ENCODE measurements at regions not wholly inside any gene's neighbourhood (a gene's known extent, or its start where the extent isn't known, plus 50 kb on each side); places are given as distances from the start of the nearest gene placed in this dataset.

DNA sequence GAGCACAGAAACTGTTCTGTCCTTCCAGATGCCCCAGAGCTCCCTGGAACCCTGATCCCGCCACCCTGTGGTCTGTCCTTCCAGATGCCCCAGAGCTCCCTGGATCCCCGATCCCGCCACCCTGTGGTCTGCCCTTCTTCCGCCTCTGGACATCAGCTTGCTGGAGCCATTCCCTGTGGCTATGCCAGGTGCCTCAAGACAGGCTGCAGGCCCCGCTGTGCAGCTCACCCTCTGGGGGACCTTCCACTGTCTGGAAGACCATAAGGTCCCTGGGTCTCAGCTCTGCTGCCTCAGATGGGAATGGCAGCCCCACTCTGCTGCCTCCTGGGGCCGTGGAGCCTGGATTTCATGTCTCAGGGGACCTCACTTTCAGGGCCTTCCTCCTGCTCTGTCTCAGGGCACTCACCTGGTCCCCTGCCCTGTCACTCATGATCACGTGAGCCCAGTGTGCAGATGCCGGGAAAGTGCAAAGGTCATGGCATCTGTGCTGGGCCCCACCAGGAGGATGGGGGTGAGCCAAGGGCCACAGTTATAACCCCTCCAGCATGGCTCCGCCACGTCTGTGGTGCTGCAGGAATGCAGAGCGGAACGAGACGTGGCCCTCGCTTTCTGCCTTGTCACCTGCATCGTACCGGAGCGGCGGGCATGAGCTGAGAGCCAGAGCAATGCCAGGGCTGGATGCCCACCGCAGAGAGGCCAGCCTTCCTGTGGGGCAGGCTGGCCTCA is 1520.7 kb downstream of the BRD1 start:
- TF ChIP-seq CTCF (IDR thresholded peaks at IDR 0.05; ENCODE audit: low read depth, low read length, poor library complexity, severe bottlenecking) (no peak), EZH2phosphoT487 (IDR thresholded peaks at IDR 0.05; ENCODE audit: borderline replicate concordance, low read length) (no peak)
